VCaP (cell line): ENCODE measurements at regions not wholly inside any gene's neighbourhood (a gene's known extent, or its start where the extent isn't known, plus 50 kb on each side); places are given as distances from the start of the nearest gene placed in this dataset.
"Not testable (repeated sequence)": the region's sequence is repeated elsewhere in the genome, so short reads cannot be mapped to it uniquely, and the experiment has no call there.

ENCODE experiments used
- H3K27ac ChIP-seq: fragments of 450-650 bp; 2 replicates; pipeline ENCODE4 v1.5.1; 2017
- CTCF ChIP-seq: fragments of 450-650 bp; conservative IDR thresholded peaks from 2 replicates; pipeline ENCODE4 v1.5.1; 2017; ENCODE audit warnings: mild to moderate bottlenecking, moderate library complexity

- no peak overlapping the region for H3K27ac ChIP-seq
- no peak for TF ChIP-seq CTCF
These were observed 540.1 kb upstream of the SPRY2 start for GRCh38 chr13:80881034-80881433.

GRCh38 chr13:80877944-80878241, 537.0 kb upstream of the SPRY2 start:
- no peak overlapping the region for H3K27ac ChIP-seq
- TF ChIP-seq CTCF = no peak

GRCh38 chr13:80877209-80877943, 536.5 kb upstream of the SPRY2 start:
- TF ChIP-seq CTCF = no peak
- no peak overlapping the region for H3K27ac ChIP-seq

- no peak for TF ChIP-seq CTCF
- H3K27ac ChIP-seq = no peak overlapping the region
These were observed 532.7 kb upstream of the SPRY2 start for GRCh38 chr13:80873589-80873988.

GRCh38 chr13:80871971-80872370, 531.0 kb upstream of the SPRY2 start:
- H3K27ac ChIP-seq = not testable (repeated sequence)

- H3K27ac ChIP-seq = no peak overlapping the region
- no peak for TF ChIP-seq CTCF
These were observed 530.6 kb upstream of the SPRY2 start for GRCh38 chr13:80871481-80871880.

- no peak for TF ChIP-seq CTCF
- H3K27ac ChIP-seq = no peak overlapping the region
These were observed 529.3 kb upstream of the SPRY2 start for GRCh38 chr13:80870186-80870585.

GRCh38 chr13:80866921-80867320, 526.0 kb upstream of the SPRY2 start:
- H3K27ac ChIP-seq = no peak overlapping the region
- no peak for TF ChIP-seq CTCF
